GM19240 (cell line): ENCODE measurements at regions not wholly inside any gene's neighbourhood (a gene's known extent, or its start where the extent isn't known, plus 50 kb on each side); places are given as distances from the start of the nearest gene placed in this dataset.
"Not testable (repeated sequence)": the region's sequence is repeated elsewhere in the genome, so short reads cannot be mapped to it uniquely, and the experiment has no call there.

Experiments
- DNase-seq: peaks from one replicate; pipeline ENCODE4 v3.0.0; 2011; ENCODE audit warnings: low spot score; ENCODE audit not compliant: insufficient read length

- no peak for DNase-seq
Measured at GRCh38 chr22:35138521-35138920, 72.6 kb downstream of the ISX start.

DNA sequence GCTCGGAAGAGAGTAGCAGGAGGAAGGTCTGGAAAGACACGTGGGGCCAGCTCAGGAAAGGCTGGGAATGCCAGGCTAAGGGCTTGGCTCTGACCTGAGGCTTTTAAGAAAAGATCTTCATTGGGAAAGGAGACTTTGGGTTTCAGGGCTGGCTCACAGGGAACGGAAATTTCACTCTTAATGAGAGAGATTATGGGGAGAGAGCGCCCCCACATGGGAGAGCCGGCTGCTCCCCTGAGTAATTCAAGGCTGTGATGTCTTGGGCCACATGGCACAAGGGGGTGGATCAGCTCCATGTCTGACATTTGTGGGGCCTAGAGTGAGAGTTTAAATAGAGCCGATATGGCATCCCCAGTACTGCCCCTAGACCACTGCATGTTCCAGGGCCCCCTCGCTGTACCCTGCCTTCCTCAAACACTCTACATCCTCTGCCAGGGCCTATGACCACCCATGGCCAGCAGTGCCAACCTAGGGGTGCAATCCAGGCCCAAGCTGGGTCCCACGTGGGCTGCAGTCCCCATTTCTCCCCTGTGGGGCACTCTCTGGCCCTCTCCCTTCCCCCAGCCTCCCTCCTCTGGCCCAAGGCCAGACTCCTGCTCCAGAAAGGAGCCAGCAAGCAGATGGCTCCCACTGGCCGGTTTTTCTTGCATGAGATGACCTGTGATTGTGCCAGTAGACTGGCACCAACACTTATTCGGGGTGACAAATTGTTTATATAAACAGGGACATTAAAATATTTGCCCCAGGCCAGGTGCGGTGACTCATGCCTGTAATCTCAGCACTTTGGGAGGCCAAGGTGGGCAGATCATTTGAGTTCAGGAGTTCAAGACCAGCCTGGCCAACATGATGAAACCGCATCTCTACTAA is 75.2 kb downstream of the ISX start:
- DNase-seq = no peak

GRCh38 chr22:35148381-35148780 is 82.4 kb downstream of the ISX start:
- no peak for DNase-seq

- no peak for DNase-seq
Measured at GRCh38 chr22:35148866-35149548, 83.0 kb downstream of the ISX start.

DNA sequence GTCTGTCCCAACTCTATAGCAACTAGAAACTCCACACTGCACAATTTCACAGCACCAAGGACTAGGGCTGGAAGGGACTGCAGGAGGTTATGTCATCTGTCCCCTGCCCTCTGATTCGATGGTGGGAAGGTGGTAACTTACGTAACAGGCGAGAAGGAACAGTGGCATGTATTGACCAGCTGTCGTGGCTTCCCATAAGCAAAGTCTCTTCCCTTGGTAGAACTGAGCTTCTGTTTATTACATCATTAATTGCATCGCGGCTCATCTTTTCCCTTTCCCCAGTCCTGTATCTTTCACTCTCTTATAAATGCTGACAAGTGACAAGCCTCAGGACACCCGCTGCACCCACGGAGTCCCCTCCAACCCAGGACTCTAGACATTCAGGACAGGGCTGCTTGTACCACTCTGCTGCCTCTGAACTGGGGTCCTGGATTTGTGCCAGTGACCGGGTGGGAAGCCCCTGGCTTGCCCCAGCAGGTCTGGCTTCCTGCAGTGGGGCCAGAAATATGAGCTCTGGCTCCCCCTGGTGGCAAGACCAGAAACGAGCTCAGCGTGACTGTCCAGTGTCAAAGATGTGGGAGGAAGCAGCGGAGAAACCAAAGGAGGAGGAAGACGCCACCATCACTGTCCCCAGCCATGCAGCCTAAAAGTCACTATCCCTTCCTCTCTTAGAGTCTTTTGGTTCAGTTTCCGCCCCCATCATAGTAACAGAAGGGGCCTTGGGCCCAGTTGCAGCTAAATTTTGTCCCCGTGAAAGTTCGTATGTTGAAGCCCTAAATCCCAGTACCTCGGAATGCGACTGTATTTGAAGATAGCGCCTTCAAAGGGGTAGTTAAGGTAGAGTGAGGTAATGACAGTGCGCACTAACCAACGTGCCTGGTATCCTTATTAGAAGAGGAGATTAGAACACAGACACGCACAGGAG is 84.5 kb downstream of the ISX start:
- DNase-seq = no peak

DNA sequence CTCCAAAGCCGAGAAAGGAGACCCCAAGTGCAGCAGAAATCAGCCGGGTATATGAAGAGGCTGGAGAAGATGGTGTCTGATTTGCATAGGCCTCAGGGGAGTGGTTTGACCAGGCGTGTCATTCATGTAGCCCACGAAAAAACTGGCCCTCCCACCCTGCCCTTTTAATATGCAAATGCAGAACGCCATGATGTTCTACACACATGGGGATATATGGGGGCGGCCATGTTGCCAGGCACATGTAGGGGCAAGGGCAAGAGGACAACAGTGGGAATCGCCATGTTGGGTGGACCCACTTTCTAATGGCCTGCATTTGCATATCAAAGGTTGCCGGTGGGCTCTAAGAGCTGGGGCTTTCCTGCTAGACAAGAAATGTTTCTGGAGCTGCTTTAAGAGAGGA is 86.4 kb downstream of the ISX start:
- DNase-seq = no peak

- DNase-seq = peak; percentile 57
Measured at GRCh38 chr22:35154937-35155387, 89.0 kb downstream of the ISX start.

DNA sequence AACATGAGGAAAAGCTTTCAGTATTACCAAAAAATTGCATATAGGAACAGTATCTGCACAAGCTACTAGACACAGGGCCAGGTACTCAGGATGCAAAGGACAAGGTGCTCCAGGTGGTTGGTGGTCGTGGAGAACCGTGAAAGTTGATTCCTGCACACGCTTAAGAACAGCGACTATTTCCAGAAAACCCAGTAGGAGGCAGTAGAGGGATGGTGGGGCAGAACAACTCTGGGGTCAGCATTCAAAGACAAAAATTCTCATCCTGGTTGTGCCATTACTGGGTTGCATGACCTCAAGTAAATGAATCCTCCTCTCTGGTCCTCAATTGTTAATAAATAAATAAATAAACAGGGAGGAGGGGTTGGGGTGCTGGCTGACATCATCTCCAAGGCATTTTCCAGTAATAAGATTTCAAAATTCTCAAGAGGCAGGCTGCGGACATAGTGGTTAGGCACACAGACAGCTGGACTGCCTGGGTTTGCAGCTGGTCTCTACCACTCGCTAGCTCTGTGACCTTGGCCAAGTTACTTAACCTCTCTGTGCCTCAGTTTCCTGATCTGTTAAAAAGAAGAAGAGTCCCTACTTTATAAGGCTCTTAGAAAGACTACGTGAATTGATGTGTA is 89.6 kb downstream of the ISX start:
- DNase-seq = no peak

DNA sequence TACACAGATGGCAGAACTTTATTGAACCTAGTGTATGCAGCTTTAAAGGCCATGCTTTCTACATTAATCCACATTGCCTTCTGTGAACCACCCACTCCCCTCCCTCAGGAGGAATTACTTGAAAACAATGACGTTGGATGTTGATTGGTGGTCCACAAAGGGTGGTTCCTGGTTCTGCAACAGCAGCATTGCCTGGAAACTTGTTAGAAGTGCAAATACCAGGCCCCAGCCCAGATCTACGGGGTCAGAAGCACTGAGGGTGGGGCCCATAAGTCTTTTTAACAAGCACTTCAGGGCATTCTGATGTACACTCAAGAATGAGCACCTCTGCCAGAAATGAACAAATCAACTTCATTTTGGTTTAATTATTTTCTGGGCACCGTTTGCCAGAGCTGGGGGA is 91.0 kb downstream of the ISX start:
- no peak for DNase-seq

- DNase-seq = no peak
Measured at GRCh38 chr22:35158336-35158735, 92.4 kb downstream of the ISX start.

GRCh38 chr22:35159343-35159742 is 93.4 kb downstream of the ISX start:
- no peak for DNase-seq

DNA sequence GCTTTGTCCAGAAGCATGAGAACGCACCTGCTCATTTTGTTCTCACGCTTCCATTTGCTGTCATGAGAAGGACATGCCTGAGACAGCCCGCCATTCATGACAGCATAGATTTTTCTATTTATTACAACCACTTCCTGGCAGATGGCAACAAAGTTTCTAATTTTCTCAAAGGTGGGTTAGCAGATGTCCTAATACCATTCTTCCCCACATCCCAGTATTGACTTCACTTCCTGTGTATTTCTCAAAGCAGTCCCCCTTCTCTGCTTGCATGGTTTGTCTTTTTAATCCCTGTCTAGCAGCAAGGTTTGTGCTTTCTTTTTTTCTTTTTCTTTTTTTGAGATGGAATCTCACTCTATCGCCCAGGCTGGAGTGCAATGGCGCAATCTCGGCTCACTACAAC is 94.3 kb downstream of the ISX start:
- DNase-seq = no peak

DNA sequence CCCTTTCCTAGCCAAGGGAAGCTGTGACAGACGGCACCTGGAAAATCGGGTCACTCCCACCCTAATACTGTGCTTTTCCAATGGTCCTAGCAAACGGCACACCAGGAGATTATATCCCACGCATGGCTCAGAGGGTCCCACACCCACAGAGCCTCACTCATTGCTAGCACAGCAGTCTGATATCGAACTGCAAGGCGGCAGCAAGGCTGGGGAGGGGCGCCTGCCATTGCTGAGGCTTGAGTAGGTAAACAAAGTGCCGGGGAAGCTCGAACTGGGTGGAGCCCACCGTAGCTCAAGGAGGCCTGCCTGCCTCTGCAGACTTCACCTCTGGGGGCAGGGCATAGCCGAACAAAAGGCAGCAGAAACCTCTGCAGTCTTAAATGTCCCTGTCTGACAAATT is 91.4 kb upstream of the HMGXB4 start:
- not testable (repeated sequence) for DNase-seq

DNA sequence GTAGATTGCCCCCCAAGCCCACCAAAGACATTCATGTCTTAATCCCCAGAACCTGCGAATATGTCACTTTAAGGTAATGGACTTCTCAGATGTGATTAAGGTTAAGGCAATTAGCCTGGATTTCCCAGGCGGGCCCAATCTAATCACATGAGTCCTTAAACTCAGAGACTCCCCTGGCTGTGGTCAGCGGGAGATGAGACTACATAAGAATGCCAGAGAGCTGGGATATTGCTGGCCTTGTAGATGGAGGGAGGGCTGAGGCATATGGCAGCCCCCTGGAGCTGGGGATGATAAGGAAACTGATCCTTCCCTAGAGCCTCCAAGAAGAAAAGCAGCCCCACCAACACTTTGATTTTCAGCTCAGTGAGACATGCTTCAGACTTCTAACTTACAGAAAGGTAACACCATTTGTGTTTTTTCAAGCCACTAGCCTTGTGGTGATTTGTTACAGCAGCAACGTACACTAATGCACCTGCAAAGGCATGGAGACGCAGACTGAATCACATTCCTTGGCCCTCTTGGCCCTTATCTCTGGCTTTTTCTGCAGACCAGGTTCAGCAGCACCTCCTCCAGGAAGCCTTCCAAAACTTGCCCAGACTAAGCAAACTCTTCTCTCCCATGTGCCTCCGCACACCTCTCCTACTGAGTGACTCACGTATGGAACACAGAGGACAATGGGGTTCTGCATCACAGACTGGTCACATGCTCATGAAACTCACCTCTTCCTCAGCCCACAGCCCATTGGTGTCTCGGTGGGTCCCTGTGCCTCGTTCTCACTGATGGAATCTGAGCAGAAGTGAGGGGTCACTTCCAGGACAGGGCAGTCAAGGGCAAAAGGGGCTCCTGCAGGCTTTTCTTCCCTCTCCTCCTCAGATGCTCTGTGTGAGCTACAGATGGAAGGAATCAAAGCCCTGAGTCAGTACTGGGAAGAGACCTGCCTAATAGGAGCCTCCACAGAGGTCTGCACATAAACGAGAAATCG is 86.3 kb upstream of the HMGXB4 start:
- no peak for DNase-seq

DNA sequence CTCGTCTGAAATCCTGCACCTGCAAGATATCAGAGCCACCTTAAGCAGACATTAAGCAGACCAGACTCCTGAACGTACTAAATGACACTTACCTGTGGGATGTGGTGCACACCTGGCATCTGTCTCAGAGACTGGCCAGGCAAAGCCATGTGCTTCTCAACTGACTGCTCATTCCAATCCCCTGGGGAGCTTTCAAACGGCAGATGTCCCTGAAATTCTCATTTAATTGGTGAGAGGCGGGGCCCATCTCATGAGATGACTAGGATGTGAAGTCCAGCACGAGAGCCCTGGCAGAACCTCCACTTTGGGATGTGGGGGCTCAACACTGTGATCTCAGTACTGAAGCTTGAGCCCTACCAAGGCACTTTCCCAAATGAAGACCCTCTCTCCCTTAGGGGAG is 84.9 kb upstream of the HMGXB4 start:
- DNase-seq = no peak

- no peak for DNase-seq
Measured at GRCh38 chr22:35173655-35174054, 83.6 kb upstream of the HMGXB4 start.

GRCh38 chr22:35174401-35175038 is 82.8 kb upstream of the HMGXB4 start:
- DNase-seq = no peak

GRCh38 chr22:35175392-35175791 is 81.9 kb upstream of the HMGXB4 start:
- DNase-seq = no peak

GRCh38 chr22:35177811-35178210 is 79.5 kb upstream of the HMGXB4 start:
- no peak for DNase-seq

DNA sequence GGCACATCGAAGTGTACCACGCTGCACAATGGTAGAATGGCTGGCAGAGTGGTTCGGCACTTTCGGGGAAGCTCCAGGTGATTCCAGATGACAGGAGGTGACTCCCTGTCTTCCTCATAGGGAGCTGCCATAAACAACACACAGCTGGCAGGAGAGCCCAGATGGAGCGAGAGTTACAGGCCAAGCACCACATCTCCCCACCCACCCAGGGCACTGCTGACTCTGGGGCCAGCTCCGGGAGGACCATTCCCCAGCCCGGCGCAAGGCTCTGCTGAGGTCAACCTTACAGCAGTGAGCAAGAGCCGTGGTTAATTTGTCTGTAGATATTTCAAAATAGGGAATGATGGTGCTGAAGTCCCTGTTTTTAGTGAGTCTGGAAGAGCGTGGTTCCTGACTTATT is 78.8 kb upstream of the HMGXB4 start:
- no peak for DNase-seq
